8988T (cell line): ENCODE measurements at regions not wholly inside any gene's neighbourhood (a gene's known extent, or its start where the extent isn't known, plus 50 kb on each side); places are given as distances from the start of the nearest gene placed in this dataset.

Experiments used
- DNase-seq: peaks from one replicate; pipeline ENCODE4 v3.0.0; 2011

DNA sequence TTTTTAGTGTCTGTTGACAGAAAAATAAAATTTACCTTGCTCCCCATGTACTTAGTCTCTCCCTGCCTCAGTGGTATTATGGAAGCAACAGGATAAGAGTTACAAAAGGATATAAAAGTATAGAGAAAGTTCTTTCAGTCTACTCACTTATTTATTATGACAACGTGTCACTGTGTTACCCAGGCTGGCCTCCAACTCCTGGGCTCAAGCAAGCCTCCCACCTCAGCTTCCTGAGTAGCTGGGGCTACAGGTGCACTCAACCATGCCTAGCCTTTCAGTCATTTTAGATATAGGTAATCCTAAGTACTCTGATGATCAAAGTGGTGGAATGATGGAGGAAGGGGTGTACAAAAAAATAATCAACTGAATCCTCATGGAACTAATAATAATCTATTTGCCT, 215.2 kb upstream of the MKLN1 start:
- no peak for DNase-seq

DNA sequence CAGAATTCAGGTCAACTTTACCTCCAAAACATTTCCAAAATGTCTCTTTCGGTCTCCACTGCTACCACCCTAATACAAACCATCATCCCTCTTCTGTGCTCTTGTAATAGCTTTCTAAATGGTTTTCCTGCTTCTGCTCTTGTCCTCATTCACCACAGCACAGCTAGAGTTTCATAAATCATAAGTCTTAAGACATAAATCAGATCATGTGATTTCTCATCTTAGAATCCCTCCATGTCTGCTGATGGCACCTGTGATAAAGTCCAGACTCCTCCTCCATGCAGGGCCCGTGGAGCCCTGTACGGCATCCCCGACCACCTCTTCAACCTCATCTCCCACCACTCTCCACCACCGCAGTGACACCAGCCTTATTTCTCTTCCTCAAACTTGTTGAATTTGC, 212.3 kb upstream of the MKLN1 start:
- no peak for DNase-seq

DNA sequence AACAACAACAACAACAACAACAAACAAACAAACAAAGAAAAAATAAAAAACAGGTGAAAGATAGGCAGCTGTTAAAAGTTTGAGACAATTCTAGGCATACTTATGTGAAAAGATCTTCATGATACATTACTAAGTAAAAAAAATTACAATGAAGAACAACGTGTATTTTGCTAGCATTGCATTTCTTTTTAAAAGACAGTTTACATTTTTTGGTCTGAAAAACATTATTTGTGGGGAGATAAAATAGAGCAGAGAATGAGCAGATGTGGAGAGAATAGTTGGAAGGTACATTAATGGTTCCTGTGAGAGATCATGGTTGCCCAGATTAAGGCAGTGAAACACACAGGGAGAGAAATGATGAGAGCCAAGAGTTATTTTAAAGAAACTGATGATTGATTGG, 210.2 kb upstream of the MKLN1 start:
- DNase-seq: no peak

DNA sequence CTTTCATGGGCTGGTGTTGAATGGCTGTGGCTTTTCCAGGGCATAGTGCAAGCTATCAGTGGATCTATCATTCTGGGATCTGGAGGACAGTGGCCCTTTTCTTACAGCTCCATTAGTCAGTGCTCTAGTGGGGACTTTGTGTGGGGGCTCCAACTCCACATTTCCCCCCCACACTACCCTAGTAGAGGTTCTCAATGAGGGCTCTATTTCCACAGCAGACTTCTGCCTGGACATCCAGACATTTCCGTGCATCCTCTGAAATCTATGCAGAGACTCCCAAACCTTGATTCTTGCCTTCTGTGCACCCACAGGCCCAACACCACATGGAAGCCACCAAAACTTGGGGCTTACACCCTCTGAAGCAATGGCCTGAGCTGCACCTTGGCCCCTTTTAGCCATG, 208.3 kb upstream of the MKLN1 start:
- DNase-seq: no peak

DNA sequence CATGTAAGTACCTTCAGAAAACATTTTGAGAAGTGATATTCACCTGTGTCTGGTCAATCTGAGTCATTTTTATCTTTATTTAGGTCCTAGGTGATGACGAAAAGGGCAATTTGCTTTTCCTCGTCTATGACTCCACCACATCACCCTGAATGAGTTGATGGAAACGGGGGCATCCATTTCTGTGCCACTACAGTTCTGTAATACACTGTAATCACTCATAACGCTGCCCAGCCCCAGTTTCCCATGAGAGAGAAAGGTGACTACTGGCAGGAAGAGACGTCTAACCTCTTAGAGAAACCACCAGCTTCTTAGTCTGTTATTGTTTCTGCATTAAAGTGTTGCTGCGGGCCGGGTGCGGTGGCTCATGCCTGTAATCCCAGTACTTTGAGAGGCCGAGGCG, 205.3 kb upstream of the MKLN1 start:
- no peak for DNase-seq

DNA sequence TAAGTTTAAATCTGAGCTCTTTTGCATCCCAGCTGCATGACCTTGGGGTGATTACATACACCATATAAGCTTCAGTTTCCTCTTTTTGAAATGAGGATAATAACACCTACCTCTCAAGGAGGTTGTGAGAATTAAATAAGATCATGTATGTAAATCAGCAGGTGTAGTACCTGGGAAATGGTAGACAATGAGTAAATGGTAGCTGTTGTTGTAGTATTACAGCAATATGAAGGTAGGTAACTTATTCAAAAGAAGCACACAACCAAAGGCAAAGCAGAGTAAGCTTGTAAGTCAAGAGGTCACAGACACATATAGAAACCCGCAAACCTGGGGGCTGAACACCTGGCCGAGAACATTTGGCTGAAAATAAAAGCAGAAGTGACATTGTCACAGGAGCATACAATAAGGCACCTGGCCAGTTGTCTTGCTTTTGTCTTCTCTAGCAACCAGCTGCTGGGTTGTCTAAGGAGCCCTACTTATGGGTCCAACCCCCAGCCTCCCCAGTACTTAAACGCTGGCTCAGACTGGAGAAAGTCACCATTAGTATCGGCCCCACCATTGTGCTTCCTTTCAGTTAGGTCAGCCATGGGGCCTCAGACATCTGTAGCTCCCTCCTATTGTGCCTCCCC, 203.6 kb upstream of the MKLN1 start:
- no peak for DNase-seq

DNA sequence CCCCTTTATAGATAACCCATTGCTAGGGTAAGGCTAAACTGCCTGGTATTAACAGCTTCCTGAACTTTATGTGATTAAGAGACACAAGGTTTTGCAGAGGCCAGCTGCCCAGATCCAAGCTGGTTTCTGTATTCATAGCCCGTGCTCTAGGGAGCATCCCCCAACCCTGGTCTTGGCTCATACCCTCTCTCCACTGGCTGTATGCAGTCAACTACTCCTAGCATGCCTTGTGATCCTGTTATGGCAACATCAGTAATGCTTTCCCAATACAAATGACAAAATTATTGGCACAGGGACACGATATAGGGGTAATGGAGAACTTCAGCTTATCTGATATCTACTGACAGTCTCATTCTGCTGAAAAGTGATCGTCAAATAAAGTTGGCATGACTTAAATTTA, 202.8 kb upstream of the MKLN1 start:
- DNase-seq: no peak

DNA sequence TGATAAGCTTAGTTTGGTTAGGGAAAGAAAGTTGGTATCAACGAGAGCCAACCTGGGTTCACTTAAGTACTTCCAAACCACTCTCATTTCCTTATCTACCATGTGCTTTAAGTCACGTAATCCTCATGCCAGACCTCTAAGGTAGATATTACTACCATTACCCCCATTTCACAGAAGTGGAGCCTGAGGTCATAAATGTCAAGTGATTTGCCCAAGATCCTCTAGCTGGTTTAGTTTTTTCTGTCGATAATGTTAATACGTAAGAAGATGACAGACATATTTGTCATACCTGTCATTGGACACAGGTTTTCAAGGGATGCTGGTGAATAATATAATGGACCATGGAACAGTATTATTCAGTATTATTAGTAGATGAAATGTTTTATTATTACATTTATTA, 197.4 kb upstream of the MKLN1 start:
- no peak for DNase-seq

DNA sequence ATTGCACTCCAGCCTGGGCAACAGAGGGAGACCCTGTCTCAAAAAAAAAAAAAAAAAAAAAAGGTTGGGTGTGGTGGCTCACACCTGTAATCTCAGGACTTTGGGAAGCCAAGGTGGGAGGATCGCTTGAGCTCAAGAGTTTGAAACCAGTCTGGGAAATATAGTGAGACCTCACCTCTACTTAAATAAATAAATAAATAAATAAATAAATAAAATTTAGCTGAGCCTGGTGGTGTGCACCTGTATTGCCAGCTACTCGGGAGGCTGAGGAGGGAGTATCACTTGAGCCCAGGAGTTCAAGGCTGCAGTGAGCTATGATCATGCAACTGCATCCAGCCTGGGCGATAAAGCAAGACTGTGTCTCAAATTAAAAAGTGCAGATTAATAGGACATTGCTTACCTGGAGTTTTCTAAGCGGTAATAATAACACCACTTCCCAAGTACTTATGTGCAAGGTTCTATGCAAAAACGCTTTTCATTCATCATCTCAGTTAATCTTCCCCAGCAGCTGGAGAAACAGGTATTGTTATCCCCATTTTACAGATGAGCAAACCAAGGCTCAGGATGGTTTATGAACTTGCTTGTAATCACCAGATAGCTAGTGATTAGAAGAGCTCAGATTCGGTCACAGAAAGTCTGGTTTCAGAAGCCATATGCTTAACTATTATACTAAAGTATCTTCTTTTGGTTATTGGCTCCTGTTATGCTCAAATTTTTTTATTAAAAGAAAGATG, 196.5 kb upstream of the MKLN1 start:
- DNase-seq: no peak

DNA sequence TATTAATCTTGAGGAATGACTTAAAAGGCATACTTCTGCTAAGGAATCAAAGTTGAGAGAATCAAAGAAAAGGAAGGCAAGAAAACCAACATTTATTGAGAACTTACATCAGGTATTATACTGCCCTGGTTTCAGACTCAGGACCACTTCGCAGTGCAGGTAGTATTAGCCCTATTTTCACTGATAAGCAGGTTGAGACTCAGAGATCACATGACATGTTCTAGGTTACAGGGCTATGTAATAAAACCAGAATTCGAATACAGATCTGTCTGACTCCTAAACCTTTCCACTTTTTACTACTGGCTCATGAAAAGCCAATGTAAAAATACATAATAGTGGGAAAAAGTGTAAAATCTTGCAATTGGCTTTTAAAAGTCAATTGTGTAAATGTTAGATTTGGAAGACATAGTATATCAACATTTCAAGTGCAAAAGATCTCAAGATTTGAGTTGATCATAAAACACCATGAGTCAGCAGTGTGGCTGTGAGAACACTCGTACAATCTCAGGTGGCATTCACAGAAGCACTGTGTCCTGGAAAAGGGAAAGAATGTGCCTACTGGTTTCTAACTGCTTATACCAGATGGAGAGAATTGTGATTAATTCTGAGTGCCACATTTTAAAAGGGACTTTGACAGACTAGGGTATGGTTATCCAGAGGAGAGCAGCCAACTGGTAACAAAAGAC, 195.8 kb upstream of the MKLN1 start:
- no peak for DNase-seq

DNA sequence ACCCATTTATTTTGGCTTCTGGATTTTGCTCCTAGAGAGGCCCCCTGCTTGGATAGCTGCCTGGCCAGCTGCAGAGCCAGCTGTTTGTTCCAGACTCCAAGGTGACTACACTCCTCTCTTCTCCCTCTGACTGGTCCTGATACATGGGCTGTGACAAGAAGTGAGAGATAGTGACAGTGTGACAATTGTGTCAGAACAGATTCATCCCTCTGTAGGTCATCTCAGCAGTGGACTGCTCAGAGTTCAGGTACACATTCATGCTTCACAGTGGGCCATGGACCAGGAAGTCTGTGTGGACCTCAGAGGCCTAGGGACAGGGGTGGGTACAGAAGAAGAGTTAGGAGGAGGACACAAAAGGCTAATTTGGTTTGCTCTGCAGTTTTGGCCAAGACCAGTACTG, 188.2 kb upstream of the MKLN1 start:
- DNase-seq: no peak

DNA sequence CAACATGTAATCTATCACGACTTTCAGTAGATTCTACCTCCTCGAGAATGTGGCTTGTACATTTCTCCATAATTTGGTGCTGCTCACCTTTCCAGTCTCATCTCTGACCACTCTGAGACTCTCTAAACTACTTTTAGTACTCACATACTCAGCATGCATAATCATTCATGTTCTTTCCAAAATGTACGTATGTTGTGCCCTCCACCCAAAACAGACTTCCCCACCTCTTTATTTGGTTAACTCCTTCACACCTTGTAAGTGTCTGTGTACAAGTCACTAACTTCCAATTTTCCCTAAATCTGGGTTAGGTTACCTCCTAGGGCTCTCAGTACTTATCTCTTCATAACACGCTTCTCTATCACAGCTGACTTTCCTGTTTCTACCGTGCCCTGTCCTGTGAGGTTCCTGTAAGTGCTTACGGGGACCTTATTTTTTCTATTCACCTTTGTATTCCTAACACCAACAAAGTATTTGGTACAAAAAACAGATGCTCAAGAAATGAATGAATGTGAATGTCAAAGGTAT, 186.2 kb upstream of the MKLN1 start:
- DNase-seq: no peak

DNA sequence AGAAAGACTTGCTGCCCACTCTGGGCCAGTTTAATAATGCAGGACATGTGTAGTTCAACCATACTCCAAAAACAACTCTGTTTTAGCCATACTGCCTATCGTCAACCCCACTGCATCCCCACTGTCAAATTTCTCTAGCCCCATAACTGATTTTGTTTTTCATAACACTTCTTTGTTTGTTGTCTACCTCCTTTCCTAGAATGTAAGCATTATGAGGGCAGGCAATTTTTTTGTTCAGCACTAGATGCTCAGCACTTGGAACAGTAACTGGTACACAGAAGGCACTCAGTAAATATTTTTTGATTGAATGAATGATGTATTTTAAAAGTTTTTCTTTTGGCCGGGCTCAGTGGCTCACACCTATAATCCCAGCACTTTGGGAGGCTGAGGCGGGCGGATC, 183.8 kb upstream of the MKLN1 start:
- no peak for DNase-seq

DNA sequence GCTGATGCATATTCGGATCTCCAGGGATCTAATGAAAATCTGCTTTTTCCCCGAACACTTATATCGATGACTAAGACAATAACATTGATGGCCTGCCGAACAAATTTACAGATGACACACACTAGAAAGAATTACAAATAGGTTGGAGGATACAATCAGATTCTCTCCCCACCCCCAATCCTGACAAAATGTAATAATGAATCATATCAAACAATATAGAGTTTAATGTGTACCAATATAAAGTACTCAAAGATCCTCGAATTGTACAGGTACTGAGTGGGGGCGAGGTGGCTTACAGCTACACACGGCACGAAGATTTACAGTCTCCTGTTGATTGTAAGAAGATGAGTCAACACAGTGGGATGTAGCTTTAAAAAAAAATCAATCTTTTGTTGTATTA, 182.7 kb upstream of the MKLN1 start:
- no peak for DNase-seq

DNA sequence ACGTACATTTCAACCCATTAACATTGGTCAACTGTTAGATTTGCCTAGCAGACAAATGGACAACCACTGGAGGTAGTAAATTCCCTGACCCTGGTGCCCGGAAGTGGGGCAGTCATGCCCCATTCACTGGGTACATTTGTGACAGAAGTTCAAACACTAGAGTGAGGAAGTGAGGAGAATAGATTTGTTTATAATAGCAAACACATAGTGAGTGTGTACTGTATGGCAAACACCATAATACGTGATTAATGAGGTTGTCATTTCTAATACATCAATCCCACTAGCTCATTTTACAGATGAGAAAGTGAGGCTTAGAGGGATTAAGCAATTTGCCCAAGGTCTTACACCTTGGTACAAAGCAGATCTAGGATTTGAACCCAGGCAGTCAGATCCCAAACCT, 181.9 kb upstream of the MKLN1 start:
- no peak for DNase-seq

DNA sequence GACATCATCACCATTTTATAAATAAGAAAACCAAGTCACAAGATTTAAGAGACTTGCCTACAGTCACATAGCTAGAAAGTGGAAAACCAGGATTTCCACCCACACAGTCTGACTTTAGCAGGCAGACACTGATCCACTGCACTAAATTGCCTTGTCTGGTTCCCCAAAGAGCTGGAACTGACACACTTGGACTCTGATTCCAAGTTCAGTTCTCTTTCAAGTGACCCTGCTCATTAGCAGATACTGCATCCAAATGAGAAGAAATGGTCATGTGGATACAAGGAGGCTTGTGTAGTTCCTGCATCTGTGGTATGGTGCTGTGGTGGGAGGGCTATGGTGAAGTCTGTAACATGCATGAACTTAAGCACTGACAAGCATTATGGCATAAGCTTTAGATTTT, 180.1 kb upstream of the MKLN1 start:
- no peak for DNase-seq

DNA sequence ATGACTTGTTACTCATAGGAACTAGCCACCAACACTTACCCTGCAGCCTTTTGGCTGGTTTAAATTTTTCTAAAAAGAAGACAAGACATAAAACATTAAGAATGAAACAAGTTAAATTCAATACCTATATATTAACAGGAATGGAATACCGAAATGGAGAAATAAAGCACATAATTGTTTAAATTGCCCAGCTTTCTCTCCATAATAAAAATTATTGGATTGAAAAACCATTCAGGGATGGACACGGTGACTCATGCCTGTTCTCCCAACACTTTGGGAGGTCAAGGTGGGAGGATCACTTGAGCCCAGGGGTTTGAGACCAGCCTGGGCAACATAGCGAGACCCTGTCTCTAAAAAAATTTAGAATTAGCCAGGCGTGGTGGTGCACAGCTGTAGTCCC, 179.4 kb upstream of the MKLN1 start:
- DNase-seq: no peak

DNA sequence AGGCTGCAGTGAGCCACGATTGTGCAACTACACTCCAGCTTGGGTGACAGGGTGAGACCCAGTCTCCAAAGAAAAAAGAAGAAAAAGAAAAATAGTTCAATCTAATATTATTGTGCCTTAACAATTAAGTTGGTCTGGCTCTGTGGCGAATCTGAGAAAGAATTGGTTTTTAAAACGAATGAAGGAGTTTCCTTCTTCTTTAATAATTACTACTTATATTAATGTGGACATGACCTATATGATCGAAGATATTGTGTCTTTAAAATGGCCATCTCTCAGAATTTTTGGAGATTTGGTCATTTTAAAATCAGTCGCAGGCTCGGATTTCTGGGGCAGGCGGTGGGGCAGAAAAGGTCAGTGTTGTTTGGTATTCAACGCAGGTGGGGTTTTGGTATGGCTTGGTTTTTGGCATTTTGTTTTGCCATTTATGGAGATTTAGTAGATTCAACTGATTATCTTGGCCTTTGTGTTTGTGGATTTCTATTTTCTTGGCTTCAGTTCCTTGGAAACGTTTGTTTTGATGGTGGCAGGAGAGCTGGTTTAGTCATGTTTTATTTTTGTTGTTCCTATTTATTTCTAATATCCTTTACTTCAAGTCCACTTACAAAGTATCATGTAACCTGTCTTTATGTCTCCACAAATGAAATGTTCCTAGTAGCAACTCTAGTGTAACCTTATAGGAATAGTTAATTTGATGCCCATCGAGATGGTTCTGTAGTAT, 178.8 kb upstream of the MKLN1 start:
- no peak for DNase-seq

DNA sequence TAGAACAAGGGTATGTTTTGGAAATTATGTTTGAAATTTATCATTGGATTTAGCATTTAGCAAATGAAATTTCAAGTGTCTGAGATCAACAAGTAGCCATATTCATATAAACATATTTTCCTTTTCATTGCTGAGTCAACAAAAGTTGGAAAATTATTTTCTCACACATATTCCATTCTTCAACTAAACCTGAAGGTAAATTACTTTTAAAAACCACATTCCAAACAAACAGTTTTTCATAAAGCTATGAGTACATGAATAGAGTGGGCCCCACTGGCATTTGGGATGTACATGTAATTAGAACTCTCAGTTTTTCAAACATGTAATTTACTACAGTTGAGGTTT, 178.3 kb upstream of the MKLN1 start:
- DNase-seq: no peak

DNA sequence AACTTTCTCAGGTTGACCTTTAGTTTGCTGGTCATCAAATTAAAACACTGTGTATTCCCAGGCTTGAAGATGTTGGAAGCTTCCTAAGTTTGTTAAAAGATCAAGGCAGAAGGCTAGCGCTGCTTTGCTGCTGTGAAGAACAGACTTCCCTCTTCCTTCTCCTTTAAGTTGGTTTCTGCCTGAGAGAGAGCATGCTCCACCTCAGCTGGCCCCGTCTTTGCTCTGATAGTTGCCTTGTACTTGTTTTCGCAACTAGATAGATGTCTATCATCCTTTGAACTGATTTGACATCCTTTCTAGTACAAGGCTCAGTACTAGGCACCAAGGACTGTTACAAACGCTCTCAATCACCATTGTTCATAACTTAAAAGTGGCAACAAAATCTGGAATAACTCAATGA, 177.8 kb upstream of the MKLN1 start:
- no peak for DNase-seq

DNA sequence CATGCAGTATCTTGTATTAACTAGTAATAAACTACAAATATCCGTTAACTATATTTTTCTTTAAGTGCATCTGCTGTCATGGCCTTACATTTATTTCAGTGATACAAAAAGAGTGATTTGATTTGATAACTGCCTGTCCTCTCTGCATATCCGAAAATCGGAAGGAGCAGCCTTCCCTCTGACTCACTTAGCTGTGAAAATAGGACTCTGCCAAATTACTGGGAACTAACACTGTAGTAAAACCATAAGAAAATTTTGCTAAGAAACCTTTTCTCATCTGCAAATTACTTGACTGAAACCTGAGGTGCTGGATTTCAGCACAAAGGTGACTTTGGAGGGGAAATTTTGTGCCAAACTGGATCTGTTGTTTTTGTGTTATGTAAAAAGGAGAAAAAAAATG, 176.6 kb upstream of the MKLN1 start:
- no peak for DNase-seq

DNA sequence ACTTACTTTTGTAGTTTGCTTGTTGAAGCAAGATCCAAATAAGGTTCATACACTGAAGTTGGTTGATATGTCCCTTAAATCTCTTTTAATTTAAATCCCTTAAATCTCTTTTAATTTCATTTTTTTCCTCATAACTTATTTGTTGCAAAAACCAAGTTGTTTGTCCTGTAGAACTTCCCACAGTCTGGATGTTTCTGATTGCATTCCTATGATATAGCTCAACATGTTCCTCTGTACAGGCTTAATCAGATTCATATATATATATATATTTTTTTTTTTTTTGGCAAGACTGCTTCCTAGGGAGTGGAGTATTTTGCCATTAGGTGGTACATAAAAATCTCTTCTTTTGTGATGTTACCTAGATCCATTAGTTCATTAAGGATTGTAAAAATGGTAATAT, 174.9 kb upstream of the MKLN1 start:
- DNase-seq: no peak

DNA sequence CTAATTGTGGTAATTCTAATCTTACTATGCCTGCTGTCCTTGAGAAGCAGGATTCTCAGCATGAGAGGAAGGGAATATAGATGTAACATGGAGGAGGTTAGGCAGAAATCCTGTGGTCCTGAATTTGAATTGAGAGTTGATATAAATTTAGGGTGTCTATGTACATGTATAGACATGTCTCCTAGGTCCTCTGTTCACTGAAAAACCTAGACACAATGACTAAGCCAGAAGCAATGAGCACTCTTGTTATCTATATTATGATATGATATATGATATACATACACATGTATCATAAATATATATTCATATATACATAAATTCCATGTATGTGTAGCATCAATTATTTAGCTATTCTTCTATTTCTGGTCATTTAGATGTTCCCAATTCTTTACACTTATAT, 173.3 kb upstream of the MKLN1 start:
- DNase-seq: no peak
